GM10248 (cell line): ENCODE measurements at regions not wholly inside any gene's neighbourhood (a gene's known extent, or its start where the extent isn't known, plus 50 kb on each side); places are given as distances from the start of the nearest gene placed in this dataset.
"Not testable (repeated sequence)": the region's sequence is repeated elsewhere in the genome, so short reads cannot be mapped to it uniquely, and the experiment has no call there.

ENCODE experiments used
- CTCF ChIA-PET: fragments of 300-600 bp; sonication (Branson Sonifier 250); formaldehyde crosslinking; extraction: SDS; loops from one replicate; lab custom pipeline; 2021; ENCODE audit warnings: antibody characterized with exemption; lab: Yijun Ruan, JAX
- POLR2A ChIA-PET: fragments of 350-650 bp; sonication (Branson Sonifier 250); formaldehyde crosslinking; extraction: SDS; loops from one replicate; lab custom pipeline; 2020; ENCODE audit warnings: antibody characterized with exemption; lab: Yijun Ruan, JAX
- DNase-seq: peaks from one replicate; pipeline ENCODE4 v3.0.0; 2012; ENCODE audit errors: extremely low spot score
- TF ChIP-seq, protein P1 (sequence below): IDR thresholded peaks from 2 replicates; pipeline ENCODE4 v1.5.1; 2012; ENCODE audit warnings: mild to moderate bottlenecking, low read depth; ENCODE audit errors: extremely low read depth, missing control alignments, control extremely low read depth

DNA sequence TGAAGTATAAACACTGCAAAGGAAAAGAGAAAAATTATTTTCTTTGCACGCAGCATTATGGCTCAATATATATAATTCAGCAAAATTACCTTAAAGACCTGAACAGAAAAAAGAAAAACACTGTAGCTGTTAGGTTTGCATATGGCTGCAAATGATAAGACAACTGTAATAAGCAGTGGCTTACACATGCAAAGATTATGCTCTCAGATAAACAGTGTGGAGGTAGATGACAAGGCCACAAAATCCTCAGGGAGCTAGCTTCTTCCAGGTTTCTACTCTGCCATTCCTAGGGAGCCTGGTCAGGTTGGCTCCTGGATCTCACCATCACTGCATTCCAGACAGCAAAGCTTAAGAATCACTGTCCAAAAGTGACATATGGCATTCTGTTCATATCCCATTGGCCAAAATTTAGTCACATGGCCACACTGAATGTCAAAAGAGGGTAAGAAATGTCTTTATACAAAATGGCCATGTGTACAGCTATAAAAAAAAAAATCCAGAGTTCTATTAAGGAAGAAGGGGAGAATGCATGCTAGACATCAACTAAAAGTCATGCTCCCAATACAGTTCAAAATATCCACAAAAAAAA lies 195.2 kb upstream of the SLC7A11 start:
- TF ChIP-seq, protein P1, sequence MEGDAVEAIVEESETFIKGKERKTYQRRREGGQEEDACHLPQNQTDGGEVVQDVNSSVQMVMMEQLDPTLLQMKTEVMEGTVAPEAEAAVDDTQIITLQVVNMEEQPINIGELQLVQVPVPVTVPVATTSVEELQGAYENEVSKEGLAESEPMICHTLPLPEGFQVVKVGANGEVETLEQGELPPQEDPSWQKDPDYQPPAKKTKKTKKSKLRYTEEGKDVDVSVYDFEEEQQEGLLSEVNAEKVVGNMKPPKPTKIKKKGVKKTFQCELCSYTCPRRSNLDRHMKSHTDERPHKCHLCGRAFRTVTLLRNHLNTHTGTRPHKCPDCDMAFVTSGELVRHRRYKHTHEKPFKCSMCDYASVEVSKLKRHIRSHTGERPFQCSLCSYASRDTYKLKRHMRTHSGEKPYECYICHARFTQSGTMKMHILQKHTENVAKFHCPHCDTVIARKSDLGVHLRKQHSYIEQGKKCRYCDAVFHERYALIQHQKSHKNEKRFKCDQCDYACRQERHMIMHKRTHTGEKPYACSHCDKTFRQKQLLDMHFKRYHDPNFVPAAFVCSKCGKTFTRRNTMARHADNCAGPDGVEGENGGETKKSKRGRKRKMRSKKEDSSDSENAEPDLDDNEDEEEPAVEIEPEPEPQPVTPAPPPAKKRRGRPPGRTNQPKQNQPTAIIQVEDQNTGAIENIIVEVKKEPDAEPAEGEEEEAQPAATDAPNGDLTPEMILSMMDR: no peak
- no peak for DNase-seq
- ChIA-PET CTCF (no interaction called here), POLR2A (no interaction called here)

DNA sequence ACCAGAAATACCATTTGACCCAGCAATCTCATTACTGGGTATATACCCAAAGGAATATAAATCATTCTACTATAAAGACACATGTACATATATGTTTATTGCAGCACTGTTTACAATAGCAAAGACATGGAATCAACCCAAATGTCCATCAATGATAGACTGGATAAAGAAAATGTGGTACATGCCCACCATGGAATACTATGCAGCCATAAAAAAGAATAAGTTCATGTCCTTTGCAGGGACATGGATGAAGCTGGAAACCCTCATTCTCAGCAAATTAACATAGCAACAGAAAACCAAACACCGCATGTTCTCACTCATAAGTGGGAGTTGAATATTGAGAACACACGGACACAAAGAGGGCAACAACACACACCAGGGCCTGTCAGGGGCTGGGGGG lies 193.6 kb upstream of the SLC7A11 start:
- POLR2A ChIA-PET, DNase-seq, CTCF ChIA-PET: not testable (repeated sequence)

DNA sequence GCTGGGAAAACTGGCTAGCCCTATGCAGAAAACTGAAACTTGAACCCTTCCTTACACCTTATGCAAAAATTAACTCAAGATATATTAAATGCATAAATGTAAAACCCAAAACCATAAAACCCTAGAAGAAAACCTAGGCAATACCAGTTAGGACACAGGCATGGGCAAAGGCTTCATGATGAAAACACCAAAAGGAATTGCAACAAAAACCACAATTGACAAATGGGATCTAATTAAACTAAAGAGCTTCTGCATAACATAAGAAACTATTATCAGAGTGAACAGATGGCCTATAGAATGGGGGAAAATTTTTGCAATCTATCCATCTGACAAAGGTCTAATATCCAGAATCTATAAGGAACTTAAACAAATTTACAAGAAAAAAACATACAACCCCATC lies 192.9 kb upstream of the SLC7A11 start:
- CTCF ChIA-PET, DNase-seq, POLR2A ChIA-PET: not testable (repeated sequence)

DNA sequence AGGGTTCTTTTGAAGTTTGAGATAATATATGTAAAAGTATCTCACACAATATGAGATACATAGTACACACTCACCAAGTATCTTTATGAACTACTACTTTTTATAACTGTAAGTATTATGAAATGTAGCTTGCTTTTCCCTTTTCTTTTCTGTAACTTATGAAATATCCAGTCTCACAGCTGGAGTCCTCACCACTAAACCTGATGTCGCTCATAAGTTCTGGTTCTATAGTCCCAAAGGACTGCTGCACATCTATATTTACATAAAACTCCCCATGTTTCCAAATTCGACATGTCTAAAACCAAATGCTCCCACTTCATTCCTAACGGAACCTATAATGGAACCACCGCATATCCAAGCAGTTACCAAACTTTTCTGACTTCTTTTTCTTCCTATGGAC lies 186.5 kb upstream of the SLC7A11 start:
- TF ChIP-seq, protein P1: no peak
- ChIA-PET POLR2A (no interaction called here), CTCF (interaction anchor here (1.5 kb wide), 1 partner anchor 14 kb away, joined by 4 read pairs; no protein-coding TSS in a partner anchor)
- no peak for DNase-seq

DNA sequence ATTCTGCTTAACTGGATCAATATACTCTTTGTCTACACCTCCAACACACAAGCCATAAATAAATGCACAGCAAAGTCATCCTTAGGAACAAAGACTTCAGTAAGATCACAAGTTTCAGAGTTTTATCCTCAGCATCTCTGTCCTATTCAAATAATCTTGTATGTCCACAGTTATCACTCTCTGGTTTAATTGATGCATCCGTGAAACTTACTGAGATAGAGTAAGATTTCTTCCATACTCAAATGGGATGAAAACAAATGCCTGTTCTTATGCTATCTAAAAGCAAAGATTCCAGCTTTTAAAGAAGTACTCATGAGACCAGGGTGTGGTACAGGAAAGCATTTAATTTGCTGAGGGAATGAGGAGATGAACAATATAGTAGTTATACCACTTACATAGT lies 184.6 kb upstream of the SLC7A11 start:
- CTCF ChIA-PET: no interaction called here
- POLR2A ChIA-PET: no interaction called here
- DNase-seq: no peak
- TF ChIP-seq, protein P1: no peak

DNA sequence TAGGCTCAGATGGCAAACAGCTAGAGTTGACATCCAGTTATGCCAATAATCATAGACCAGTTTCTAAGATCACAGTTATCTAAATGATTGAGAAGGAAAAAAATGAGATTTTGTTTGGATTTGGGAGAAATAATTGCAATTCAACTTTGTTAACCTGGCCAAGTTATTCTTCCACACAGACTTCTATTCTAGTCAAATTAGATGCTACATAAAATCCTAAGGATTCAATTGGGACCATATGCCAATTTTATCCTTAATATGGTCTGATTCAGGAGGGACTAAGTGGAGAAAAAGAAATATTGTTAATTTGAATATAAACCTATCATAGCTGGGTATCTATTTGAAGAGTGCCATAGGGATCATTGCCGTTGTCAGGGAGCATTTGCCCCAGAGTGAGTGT lies 178.3 kb upstream of the SLC7A11 start:
- TF ChIP-seq, protein P1: no peak
- POLR2A ChIA-PET: no interaction called here
- DNase-seq: no peak
- CTCF ChIA-PET: interaction anchor here (1.3 kb wide), 1 partner anchor 13 kb away, joined by 4 read pairs; no protein-coding TSS in a partner anchor

DNA sequence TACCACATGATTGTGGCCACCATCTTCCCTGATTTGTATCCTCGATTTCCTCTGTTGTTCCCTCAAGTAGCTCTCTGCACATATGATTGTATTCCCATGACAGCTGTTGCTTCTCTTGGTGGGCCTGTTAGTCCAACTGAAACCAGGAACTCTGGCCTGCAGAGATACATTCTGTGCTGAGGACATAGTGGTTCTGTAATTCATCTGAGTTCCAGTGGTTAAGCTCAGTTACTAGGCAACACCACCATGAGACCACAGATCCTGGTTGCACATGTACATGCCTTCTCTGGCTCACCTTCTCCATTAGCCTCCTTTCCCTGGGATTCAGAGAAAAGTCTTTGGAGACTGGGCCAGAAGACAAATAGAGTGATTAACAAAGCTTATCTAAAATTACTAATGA lies 172.1 kb upstream of the SLC7A11 start:
- CTCF ChIA-PET: interaction anchor here (0.8 to 1.8 kb wide), 3 partner anchors 9 to 30 kb away, joined by 4 to 6 read pairs (median 4); no protein-coding TSS in a partner anchor
- POLR2A ChIA-PET: no interaction called here
- TF ChIP-seq, protein P1: no peak
- no peak for DNase-seq
